ENCODE measurements at regions not wholly inside any gene's neighbourhood (a gene's known extent, or its start where the extent isn't known, plus 50 kb on each side); places are given as distances from the start of the nearest gene placed in this dataset.

- intact Hi-C loops (cut with DNase I): no loop called here
- no peak overlapping the region for H3K27ac ChIP-seq
These were observed 186.2 kb upstream of the C14orf180 start for GRCh38 chr14:104393199-104393897.

GRCh38 chr14:104393898-104394381 is 185.6 kb upstream of the C14orf180 start:
- Histone ChIP-seq H3K36me3 (no peaks in the 10 kb centered on the region), H3K9me3 (no peaks in the 10 kb centered on the region), H3K27me3 (no peaks in the 10 kb centered on the region), H3K4me1 (peaks cover 0 to 6% of the 10 kb centered on the region in 2 donors), H3K27ac (no peak overlapping the region), H3K4me3 (replicated peaks in 1 of 3) (no peak overlapping the region)
- intact Hi-C loops (cut with DNase I): no loop called here
- peak; percentile 21 to 23 for DNase-seq
- TF ChIP-seq, protein P1, sequence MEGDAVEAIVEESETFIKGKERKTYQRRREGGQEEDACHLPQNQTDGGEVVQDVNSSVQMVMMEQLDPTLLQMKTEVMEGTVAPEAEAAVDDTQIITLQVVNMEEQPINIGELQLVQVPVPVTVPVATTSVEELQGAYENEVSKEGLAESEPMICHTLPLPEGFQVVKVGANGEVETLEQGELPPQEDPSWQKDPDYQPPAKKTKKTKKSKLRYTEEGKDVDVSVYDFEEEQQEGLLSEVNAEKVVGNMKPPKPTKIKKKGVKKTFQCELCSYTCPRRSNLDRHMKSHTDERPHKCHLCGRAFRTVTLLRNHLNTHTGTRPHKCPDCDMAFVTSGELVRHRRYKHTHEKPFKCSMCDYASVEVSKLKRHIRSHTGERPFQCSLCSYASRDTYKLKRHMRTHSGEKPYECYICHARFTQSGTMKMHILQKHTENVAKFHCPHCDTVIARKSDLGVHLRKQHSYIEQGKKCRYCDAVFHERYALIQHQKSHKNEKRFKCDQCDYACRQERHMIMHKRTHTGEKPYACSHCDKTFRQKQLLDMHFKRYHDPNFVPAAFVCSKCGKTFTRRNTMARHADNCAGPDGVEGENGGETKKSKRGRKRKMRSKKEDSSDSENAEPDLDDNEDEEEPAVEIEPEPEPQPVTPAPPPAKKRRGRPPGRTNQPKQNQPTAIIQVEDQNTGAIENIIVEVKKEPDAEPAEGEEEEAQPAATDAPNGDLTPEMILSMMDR (IDR thresholded peaks at IDR 0.05): no peak
- TF ChIP-seq POLR2A (IDR thresholded peaks at IDR 0.05): no peak
- WGBS, 2 donors: 0% methylated on average over 1 of the region's 10 CpGs; no CpG with 5 or more reads in 1 of the 2 donors

More at GRCh38 chr14:104393199-104393897, 186.2 kb upstream of the C14orf180 start:
- Histone ChIP-seq H3K4me1 (peaks cover 0 to 6% of the 10 kb centered on the region in 2 donors), H3K9me3 (no peaks in the 10 kb centered on the region), H3K27me3 (no peaks in the 10 kb centered on the region), H3K4me3 (replicated peaks in 1 of 3) (no peak overlapping the region), H3K36me3 (no peaks in the 10 kb centered on the region)
- TF ChIP-seq, protein P1 (IDR thresholded peaks at IDR 0.05): no peak
- no peak for TF ChIP-seq POLR2A (IDR thresholded peaks at IDR 0.05)
- 64 to 83% methylated on average over 4 to 18 of the region's 18 CpGs for WGBS, 2 donors
- no peak for DNase-seq

DNA sequence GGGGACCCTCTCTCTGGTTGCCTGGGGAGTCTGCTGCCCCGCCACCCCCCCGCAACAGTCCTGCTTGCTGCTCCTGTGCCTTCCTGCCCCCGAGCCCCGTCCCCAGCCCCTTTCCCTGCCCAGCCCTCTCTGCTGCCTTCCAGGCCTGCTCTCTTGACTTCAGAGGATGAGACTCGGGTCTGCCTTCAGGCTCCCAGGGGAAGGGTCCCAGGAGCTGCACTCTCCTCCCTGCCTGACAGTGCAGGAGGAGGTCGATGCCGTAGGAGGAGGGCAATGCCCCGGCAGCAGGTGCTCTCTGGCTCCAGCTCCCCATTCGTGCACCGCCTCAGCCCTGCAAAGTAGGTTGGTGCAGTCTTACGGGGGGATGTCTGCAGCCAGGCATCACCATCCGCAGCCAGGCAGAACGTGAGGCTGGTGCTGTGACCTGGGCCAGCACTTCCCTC is 185.1 kb upstream of the C14orf180 start:
- no peak for DNase-seq
- Histone ChIP-seq H3K36me3 (no peaks in the 10 kb centered on the region), H3K4me3 (replicated peaks in 1 of 3) (no peak overlapping the region), H3K9me3 (no peaks in the 10 kb centered on the region), H3K27me3 (no peaks in the 10 kb centered on the region), H3K27ac (no peak overlapping the region), H3K4me1 (peaks cover 0 to 6% of the 10 kb centered on the region in 2 donors)
- TF ChIP-seq POLR2A (IDR thresholded peaks at IDR 0.05): no peak
- TF ChIP-seq, protein P1 (IDR thresholded peaks at IDR 0.05): no peak
- intact Hi-C loops (cut with DNase I): no loop called here
- WGBS, 2 donors: 59 to 64% methylated on average over 10 to 12 of the region's 13 CpGs

DNA sequence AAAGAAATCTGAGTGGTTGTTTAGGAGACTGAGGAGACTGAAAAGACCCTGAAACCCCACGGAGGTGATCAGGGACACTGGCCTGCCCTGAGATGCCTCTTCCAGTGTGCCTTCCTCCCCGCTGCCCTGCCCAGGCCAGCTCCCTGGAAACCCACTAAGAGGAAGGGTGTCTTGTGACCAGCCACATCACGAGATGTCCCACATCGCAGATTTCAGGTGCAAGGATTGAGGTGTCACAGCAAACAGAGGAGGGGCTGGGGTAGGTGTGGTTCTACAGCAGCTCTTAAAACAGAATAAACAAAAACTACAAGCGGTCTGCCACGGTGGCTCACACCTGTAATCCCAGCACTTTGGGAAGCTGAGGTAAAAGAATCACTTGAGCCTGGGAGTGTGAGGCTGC is 184.3 kb upstream of the C14orf180 start:
- DNase-seq: no peak

More for the DNA sequence above, 184.3 kb upstream of the C14orf180 start:
- no peaks in the 10 kb centered on the region for H3K27me3 ChIP-seq
- WGBS, 2 donors: 64 to 68% methylated on average over 6 of the region's 6 CpGs
- H3K4me3 ChIP-seq (replicated peaks in 1 of 3): no peak overlapping the region
- intact Hi-C loops (cut with DNase I): no loop called here
- H3K36me3 ChIP-seq: no peaks in the 10 kb centered on the region
- H3K27ac ChIP-seq: no peak overlapping the region
- no peaks in the 10 kb centered on the region for H3K9me3 ChIP-seq
- TF ChIP-seq, protein P1 (IDR thresholded peaks at IDR 0.05): no peak
- TF ChIP-seq POLR2A (IDR thresholded peaks at IDR 0.05): no peak
- H3K4me1 ChIP-seq: peaks cover 0 to 6% of the 10 kb centered on the region in 2 donors
